ENCODE measurements at regions not wholly inside any gene's neighbourhood (a gene's known extent, or its start where the extent isn't known, plus 50 kb on each side); places are given as distances from the start of the nearest gene placed in this dataset.

- Mint-ChIP-seq H3K4me1 (ENCODE audit: low read depth, unreplicated experiment) (peaks cover 24% of the 10 kb centered on the region), H3K4me3 (ENCODE audit: unreplicated experiment) (no peak overlapping the region), H3K27ac (ENCODE audit: unreplicated experiment) (peak overlapping the region; percentile 74), H3K9me3 (ENCODE audit: unreplicated experiment) (peaks cover 5% of the 10 kb centered on the region), H3K36me3 (ENCODE audit: low read depth, unreplicated experiment) (no peaks in the 10 kb centered on the region), H3K27me3 (ENCODE audit: low read depth, unreplicated experiment) (no peaks in the 10 kb centered on the region)
- Histone ChIP-seq H3K27ac (ENCODE audit: low read depth, low read length) (no peak overlapping the region), H3K9me3 (ENCODE audit: insufficient read depth, low read depth, low read length) (no peaks in the 10 kb centered on the region), H3K79me2 (ENCODE audit: insufficient read depth, low read length) (no peaks in the 10 kb centered on the region), H3K36me3 (ENCODE audit: insufficient read depth, low read length) (no peaks in the 10 kb centered on the region), H3K9ac (ENCODE audit: low read length) (no peak overlapping the region), H4K20me1 (ENCODE audit: insufficient read depth, low read length) (no peaks in the 10 kb centered on the region), H3K4me2 (ENCODE audit: low read length) (no peak overlapping the region), H3K27me3 (ENCODE audit: insufficient read depth, low read length) (no peaks in the 10 kb centered on the region), H2AFZ (ENCODE audit: low read depth, low read length) (no peak overlapping the region), H3K4me3 (ENCODE audit: insufficient read depth, low read depth, low read length) (no peak overlapping the region), H3K4me1 (ENCODE audit: insufficient read depth, low read length) (peaks cover 8% of the 10 kb centered on the region)
- FAIRE-seq (no peak), DNase-seq (ENCODE audit: low read depth) (no peak)
- TF ChIP-seq CTCF (IDR thresholded peaks at IDR 0.05; ENCODE audit: insufficient read depth, low read depth, low read length): no peak
- TF ChIP-seq EZH2 (IDR thresholded peaks at IDR 0.05; ENCODE audit: insufficient read depth, low read length): no peak
Measured at GRCh38 chr5:145499483-145499882, 335.7 kb downstream of the PRELID2 start.

GRCh38 chr5:145497052-145497451 lies 338.1 kb downstream of the PRELID2 start:
- Histone ChIP-seq H3K4me1 (ENCODE audit: insufficient read depth, low read length) (peaks cover 8% of the 10 kb centered on the region), H3K9me3 (ENCODE audit: insufficient read depth, low read depth, low read length) (no peaks in the 10 kb centered on the region), H3K9ac (ENCODE audit: low read length) (no peak overlapping the region), H3K79me2 (ENCODE audit: insufficient read depth, low read length) (no peaks in the 10 kb centered on the region), H3K4me2 (ENCODE audit: low read length) (no peak overlapping the region), H3K4me3 (ENCODE audit: insufficient read depth, low read depth, low read length) (no peak overlapping the region), H3K27me3 (ENCODE audit: insufficient read depth, low read length) (no peaks in the 10 kb centered on the region), H3K27ac (ENCODE audit: low read depth, low read length) (no peak overlapping the region), H4K20me1 (ENCODE audit: insufficient read depth, low read length) (no peaks in the 10 kb centered on the region), H3K36me3 (ENCODE audit: insufficient read depth, low read length) (no peaks in the 10 kb centered on the region), H2AFZ (ENCODE audit: low read depth, low read length) (no peak overlapping the region)
- DNase-seq (ENCODE audit: low read depth) (no peak), FAIRE-seq (no peak)
- Mint-ChIP-seq H3K4me3 (ENCODE audit: unreplicated experiment) (no peak overlapping the region), H3K27me3 (ENCODE audit: low read depth, unreplicated experiment) (no peaks in the 10 kb centered on the region), H3K9me3 (ENCODE audit: unreplicated experiment) (peaks cover 5% of the 10 kb centered on the region), H3K36me3 (ENCODE audit: low read depth, unreplicated experiment) (no peaks in the 10 kb centered on the region), H3K27ac (ENCODE audit: unreplicated experiment) (no peak overlapping the region), H3K4me1 (ENCODE audit: low read depth, unreplicated experiment) (peaks cover 24% of the 10 kb centered on the region)
- TF ChIP-seq CTCF (IDR thresholded peaks at IDR 0.05; ENCODE audit: insufficient read depth, low read depth, low read length): no peak
- no peak for TF ChIP-seq EZH2 (IDR thresholded peaks at IDR 0.05; ENCODE audit: insufficient read depth, low read length)

- FAIRE-seq (peak; percentile 90), DNase-seq (ENCODE audit: low read depth) (peak; percentile 91)
- H3K79me2 ChIP-seq (ENCODE audit: insufficient read depth, low read length): no peaks in the 10 kb centered on the region
- Mint-ChIP-seq H3K27ac (ENCODE audit: unreplicated experiment) (peak overlapping the region; percentile 82), H3K4me1 (ENCODE audit: low read depth, unreplicated experiment) (peaks cover 24% of the 10 kb centered on the region), H3K36me3 (ENCODE audit: low read depth, unreplicated experiment) (no peaks in the 10 kb centered on the region), H3K27me3 (ENCODE audit: low read depth, unreplicated experiment) (no peaks in the 10 kb centered on the region), H3K4me3 (ENCODE audit: unreplicated experiment) (no peak overlapping the region), H3K9me3 (ENCODE audit: unreplicated experiment) (no peaks in the 10 kb centered on the region)
- TF ChIP-seq EZH2 (IDR thresholded peaks at IDR 0.05; ENCODE audit: insufficient read depth, low read length): no peak
- TF ChIP-seq CTCF (IDR thresholded peaks at IDR 0.05; ENCODE audit: insufficient read depth, low read depth, low read length): no peak
- H3K9ac ChIP-seq (ENCODE audit: low read length): no peak overlapping the region
- no peaks in the 10 kb centered on the region for H3K36me3 ChIP-seq (ENCODE audit: insufficient read depth, low read length)
- peaks cover 8% of the 10 kb centered on the region for H3K4me1 ChIP-seq (ENCODE audit: insufficient read depth, low read length)
- no peaks in the 10 kb centered on the region for H3K9me3 ChIP-seq (ENCODE audit: insufficient read depth, low read depth, low read length)
- no peaks in the 10 kb centered on the region for H4K20me1 ChIP-seq (ENCODE audit: insufficient read depth, low read length)
- peak overlapping the region; percentile 12 for H3K4me2 ChIP-seq (ENCODE audit: low read length)
- no peak overlapping the region for H2AFZ ChIP-seq (ENCODE audit: low read depth, low read length)
- H3K4me3 ChIP-seq (ENCODE audit: insufficient read depth, low read depth, low read length): no peak overlapping the region
- H3K27ac ChIP-seq (ENCODE audit: low read depth, low read length): peak overlapping the region; percentile 18
- H3K27me3 ChIP-seq (ENCODE audit: insufficient read depth, low read length): no peaks in the 10 kb centered on the region
Measured at GRCh38 chr5:145495741-145496140, 339.4 kb downstream of the PRELID2 start.

All from astrocyte (in vitro differentiated cells and primary cell).